Retina (tissue), 1 donor: ENCODE measurements at regions not wholly inside any gene's neighbourhood (a gene's known extent, or its start where the extent isn't known, plus 50 kb on each side); places are given as distances from the start of the nearest gene placed in this dataset.

Experiments used
- DNase-seq: peaks from one replicate; pipeline ENCODE4 v3.0.0-alpha.2; 2016

GRCh38 chr1:213891989-213892902 is 95.5 kb upstream of the PROX1 start:
- no peak for DNase-seq

- DNase-seq: no peak
These were observed 89.1 kb upstream of the PROX1 start for GRCh38 chr1:213898684-213899083.

GRCh38 chr1:213899413-213899812 is 88.4 kb upstream of the PROX1 start:
- DNase-seq: no peak

GRCh38 chr1:213905344-213905743 is 82.4 kb upstream of the PROX1 start:
- DNase-seq: no peak

GRCh38 chr1:213908521-213908920 is 79.3 kb upstream of the PROX1 start:
- DNase-seq: no peak

- DNase-seq: no peak
These were observed 73.4 kb upstream of the PROX1 start for GRCh38 chr1:213914392-213914791.

- DNase-seq: no peak
These were observed 66.5 kb upstream of the PROX1 start for GRCh38 chr1:213921311-213921710.

- no peak for DNase-seq
These were observed 66.1 kb upstream of the PROX1 start for GRCh38 chr1:213921712-213922111.

- no peak for DNase-seq
These were observed 62.1 kb upstream of the PROX1 start for GRCh38 chr1:213925531-213926182.

GRCh38 chr1:213927846-213928245 is 59.9 kb upstream of the PROX1 start:
- DNase-seq: no peak

- DNase-seq: no peak
These were observed 58.4 kb upstream of the PROX1 start for GRCh38 chr1:213929398-213929797.

- no peak for DNase-seq
These were observed 55.9 kb upstream of the PROX1 start for GRCh38 chr1:213931836-213932235.

- DNase-seq: no peak
These were observed 54.4 kb upstream of the PROX1 start for GRCh38 chr1:213933336-213933735.

GRCh38 chr1:213934649-213935048 is 53.1 kb upstream of the PROX1 start:
- DNase-seq: no peak

- DNase-seq: no peak
These were observed 51.2 kb upstream of the PROX1 start for GRCh38 chr1:213936571-213936970.
